Keratinocyte (primary cell): ENCODE measurements at regions not wholly inside any gene's neighbourhood (a gene's known extent, or its start where the extent isn't known, plus 50 kb on each side); places are given as distances from the start of the nearest gene placed in this dataset.

Source experiments
- DNase-seq: peaks from one replicate; pipeline ENCODE4 v3.0.0-alpha.2; 2011; ENCODE audit warnings: low read depth, missing footprints, low spot score
- FAIRE-seq: peaks from 2 replicates; lab custom pipeline; 2011; peaks lifted over from hg19 to GRCh38; lab: Jason Lieb, UNC
- H2AFZ ChIP-seq: 2 replicates; pipeline ENCODE4 v1.6.0; 2012; ENCODE audit warnings: low read length, control low read depth, inconsistent platforms; ENCODE audit not compliant: control insufficient read depth
- H3K27ac ChIP-seq: 2 replicates; pipeline ENCODE4 v1.5.1; 2011; ENCODE audit warnings: low read length; ENCODE audit not compliant: control insufficient read depth, insufficient read depth
- H3K27me3 ChIP-seq: 3 replicates; pipeline ENCODE4 v1.6.0; 2011; ENCODE audit warnings: low read length; ENCODE audit not compliant: control insufficient read depth, insufficient read depth; ENCODE audit errors: extremely low read depth
- H3K36me3 ChIP-seq, 2 experiments: 2 replicates in 1 of 2; 3 replicates in 1 of 2; pipeline ENCODE4 v1.5.1; 2011; ENCODE audit warnings: low read length in 2 of 2, mild to moderate bottlenecking in 1 of 2; ENCODE audit not compliant: control insufficient read depth in 2 of 2, insufficient read depth in 2 of 2; ENCODE audit errors: extremely low read depth in 1 of 2
- H3K4me1 ChIP-seq: 3 replicates; pipeline ENCODE4 v1.5.1; 2011; ENCODE audit warnings: low read length; ENCODE audit not compliant: control insufficient read depth, insufficient read depth; ENCODE audit errors: extremely low read depth
- H3K4me2 ChIP-seq: 3 replicates; pipeline ENCODE4 v1.6.0; 2011; ENCODE audit warnings: low read depth, low read length; ENCODE audit not compliant: control insufficient read depth, insufficient read depth; ENCODE audit errors: extremely low read depth
- H3K4me3 ChIP-seq, 3 experiments: fragments of 200-600 bp in 1 of 3; sonication (generic) in 1 of 3; 2 replicates in 2 of 3; 3 replicates in 1 of 3; pipeline ENCODE4 v1.5.1; 2011 to 2016; ENCODE audit warnings: low read length in 3 of 3, mild to moderate bottlenecking in 3 of 3, control low read depth in 2 of 3, inconsistent platforms in 1 of 3, low read depth in 1 of 3, mixed read lengths in 1 of 3, mixed run types in 1 of 3, moderate library complexity in 1 of 3; ENCODE audit not compliant: control insufficient read depth in 2 of 3, insufficient read depth in 2 of 3; ENCODE audit errors: extremely low read depth in 1 of 3
- H3K79me2 ChIP-seq: 2 replicates; pipeline ENCODE4 v1.6.0; 2012; ENCODE audit warnings: low read length; ENCODE audit not compliant: control insufficient read depth, insufficient read depth
- H3K9ac ChIP-seq: 3 replicates; pipeline ENCODE4 v1.6.0; 2011; ENCODE audit warnings: low read length; ENCODE audit not compliant: control insufficient read depth, insufficient read depth; ENCODE audit errors: extremely low read depth
- H3K9me1 ChIP-seq: 3 replicates; pipeline ENCODE4 v1.6.0; 2011; ENCODE audit warnings: low read length; ENCODE audit not compliant: control insufficient read depth, insufficient read depth; ENCODE audit errors: extremely low read depth
- H3K9me3 ChIP-seq: 2 replicates; pipeline ENCODE4 v1.5.1; 2012; ENCODE audit warnings: low read depth, low read length; ENCODE audit not compliant: control insufficient read depth
- H4K20me1 ChIP-seq: 3 replicates; pipeline ENCODE4 v1.6.0; 2011; ENCODE audit warnings: low read length; ENCODE audit not compliant: control insufficient read depth, insufficient read depth; ENCODE audit errors: extremely low read depth
- CTCF ChIP-seq, 3 experiments: IDR thresholded peaks in 1 of 3; conservative IDR thresholded peaks in 1 of 3; optimal IDR thresholded peaks in 1 of 3; 2 replicates in 2 of 3; 3 replicates in 1 of 3; pipeline versions ENCODE3 to v1.5.1; 2011; ENCODE audit warnings: low read length in 3 of 3, mild to moderate bottlenecking in 3 of 3, moderate library complexity in 2 of 3, control low read depth in 1 of 3, inconsistent platforms in 1 of 3; ENCODE audit not compliant: insufficient read depth in 2 of 3; ENCODE audit errors: extremely low read depth in 1 of 3
- EZH2 ChIP-seq: IDR thresholded peaks from one replicate; pipeline ENCODE4 v1.6.1; 2012; ENCODE audit warnings: inconsistent platforms, mild to moderate bottlenecking, low read length, moderate library complexity
- dilution Hi-C: fragments of 300-500 bp; cut with MboI; formaldehyde crosslinking; loops from one replicate; pipeline ENCODE4 v1.7.0; 2020; ENCODE audit warnings: low sequenced_read_pairs; ENCODE audit not compliant: extremely low pct_ligation_motif_present

GRCh38 chr3:76912841-76913383 lies 127.0 kb upstream of the ROBO2 start:
- dilution Hi-C loops = no loop called here
- Histone ChIP-seq H3K27ac (no peak overlapping the region), H3K9ac (no peak overlapping the region), H3K9me3 (no peaks in the 10 kb centered on the region), H3K4me2 (no peak overlapping the region), H3K79me2 (no peaks in the 10 kb centered on the region), H3K4me3 (no peak overlapping the region), H2AFZ (no peak overlapping the region), H3K27me3 (no peaks in the 10 kb centered on the region), H4K20me1 (no peaks in the 10 kb centered on the region), H3K9me1 (no peaks in the 10 kb centered on the region), H3K36me3 (no peaks in the 10 kb centered on the region), H3K4me1 (no peaks in the 10 kb centered on the region)
- FAIRE-seq (no peak), DNase-seq (no peak)
- TF ChIP-seq EZH2 (no peak), CTCF (optimal IDR thresholded peaks at IDR 0.05 in 1 of 3, IDR thresholded peaks at IDR 0.05 in 1 of 3, conservative IDR thresholded peaks at IDR 0.05 in 1 of 3; ENCODE audit: extremely low read depth in 1 of 3, insufficient read depth in 2 of 3, low read length in 3 of 3) (no peak)

GRCh38 chr3:76917436-76917835 lies 122.5 kb upstream of the ROBO2 start:
- Histone ChIP-seq H4K20me1 (no peaks in the 10 kb centered on the region), H3K27me3 (no peaks in the 10 kb centered on the region), H2AFZ (no peak overlapping the region), H3K36me3 (no peaks in the 10 kb centered on the region), H3K9ac (no peak overlapping the region), H3K9me3 (no peaks in the 10 kb centered on the region), H3K27ac (no peak overlapping the region), H3K4me2 (no peak overlapping the region), H3K4me1 (no peaks in the 10 kb centered on the region), H3K9me1 (no peaks in the 10 kb centered on the region), H3K79me2 (no peaks in the 10 kb centered on the region), H3K4me3 (no peak overlapping the region)
- no peak for TF ChIP-seq EZH2
- TF ChIP-seq CTCF (optimal IDR thresholded peaks at IDR 0.05 in 1 of 3, IDR thresholded peaks at IDR 0.05 in 1 of 3, conservative IDR thresholded peaks at IDR 0.05 in 1 of 3; ENCODE audit: extremely low read depth in 1 of 3, insufficient read depth in 2 of 3, low read length in 3 of 3) = no peak
- FAIRE-seq (no peak), DNase-seq (no peak)
- dilution Hi-C loops = no loop called here
